Spleen (tissue), 11 donors: ENCODE measurements at regions not wholly inside any gene's neighbourhood (a gene's known extent, or its start where the extent isn't known, plus 50 kb on each side); places are given as distances from the start of the nearest gene placed in this dataset.

Experiments
- DNase-seq: peaks from one replicate; pipeline ENCODE4 v3.0.0-alpha.2; 2020
- H3K27ac ChIP-seq, 8 donors: fragments of 200-600 bp; sonication (generic) in 7 of 8; 1 replicate in 4 of 8; 2 replicates in 4 of 8; pipeline versions ENCODE4 v1.5.0 to v1.8.0; 2016 to 2021; ENCODE audit warnings: inconsistent platforms in 4 of 8, mild to moderate bottlenecking in 4 of 8, moderate library complexity in 1 of 8
- H3K27me3 ChIP-seq, 7 donors: fragments of 200-600 bp; sonication (generic) in 6 of 7; replicated peaks in 1 of 7; 1 replicate in 4 of 7; 2 replicates in 3 of 7; pipeline versions ENCODE4 v1.5.0 to v1.8.0; 2016 to 2021; ENCODE audit warnings: inconsistent platforms in 3 of 7, mild to moderate bottlenecking in 1 of 7
- H3K36me3 ChIP-seq, 6 donors: fragments of 200-600 bp; sonication (generic) in 5 of 6; 1 replicate in 4 of 6; 2 replicates in 2 of 6; pipeline versions ENCODE4 v1.5.0 to v1.8.0; 2016 to 2021; ENCODE audit warnings: inconsistent platforms in 2 of 6
- H3K4me1 ChIP-seq, 6 donors: fragments of 200-600 bp; sonication (generic) in 5 of 6; 1 replicate in 3 of 6; 2 replicates in 3 of 6; pipeline versions ENCODE4 v1.5.0 to v1.8.0; 2016 to 2021; ENCODE audit warnings: inconsistent platforms in 3 of 6
- H3K4me3 ChIP-seq, 8 donors: fragments of 200-600 bp; sonication (generic) in 7 of 8; 1 replicate in 4 of 8; 2 replicates in 4 of 8; pipeline versions ENCODE4 v1.5.0 to v1.8.0; 2016 to 2021; ENCODE audit warnings: inconsistent platforms in 4 of 8, mild to moderate bottlenecking in 4 of 8, moderate library complexity in 2 of 8
- H3K9me3 ChIP-seq, 8 donors: fragments of 200-600 bp; sonication (generic) in 7 of 8; 1 replicate in 4 of 8; 2 replicates in 4 of 8; pipeline versions ENCODE4 v1.5.0 to v1.8.0; 2016 to 2021; ENCODE audit warnings: inconsistent platforms in 4 of 8
- CTCF ChIP-seq, 11 experiments: fragments of 200-600 bp in 7 of 11; fragments of 450-650 bp in 4 of 11; sonication (generic) in 4 of 11; IDR thresholded peaks in 8 of 11; conservative IDR thresholded peaks in 3 of 11; 1 replicate in 7 of 11; 2 replicates in 4 of 11; pipeline versions ENCODE4 v1.4.0 to v1.8.0; 2016 to 2021; ENCODE audit warnings: antibody characterized with exemption in 11 of 11, inconsistent platforms in 4 of 11, mild to moderate bottlenecking in 1 of 11
- POLR2A ChIP-seq, 3 donors: fragments of 450-650 bp; IDR thresholded peaks; one replicate each; pipeline ENCODE4 v1.5.1; 2017; ENCODE audit warnings: antibody characterized with exemption in 3 of 3, mild to moderate bottlenecking in 1 of 3
- POLR2AphosphoS5 ChIP-seq, 3 donors: sonication (generic); formaldehyde crosslinking; IDR thresholded peaks; one replicate each; pipeline ENCODE4 v1.5.1; 2017; ENCODE audit warnings: antibody characterized with exemption in 3 of 3
- WGBS, 5 donors: extraction: QIAGEN DNeasy Blood & Tissue Kit in 3 of 5; methylation state at CpG; one replicate each; pipeline versions ENCODE4 v1.1.5 to v1.1.7; 2013 to 2018; 5-methylcytosine and 5-hydroxymethylcytosine counted together
- intact Hi-C: fragments of 100-400 bp; cut with DNase I; formaldehyde crosslinking; loops from one replicate; pipeline ENCODE4 v1.15.0; 2023; ENCODE audit warnings: low total_unique reads
- donor health status: healthy with polysubstance abuse.
- donor health status: DM: no; HTN: no; CAD: no; lungs with moderate emphysema.
- donor health status: DM: no; HTN: no; CAD: no.
- donor health status: Bipolar disorder and iron deficiency.
- donor health status: healthy.
- donor health status: DM: no; HTN: no; CAD: no.
- donor health status: DM: yes; HTN: yes; CAD: no.

- Histone ChIP-seq H3K27me3 (no peaks in the 10 kb centered on the region), H3K36me3 (no peaks in the 10 kb centered on the region), H3K4me1 (no peaks in the 10 kb centered on the region), H3K9me3 (peaks cover 0 to 10% (median 0%) of the 10 kb centered on the region in 8 donors), H3K27ac (no peak overlapping the region), H3K4me3 (no peak overlapping the region)
- TF ChIP-seq POLR2A (IDR thresholded peaks at IDR 0.05) (no peak), CTCF (IDR thresholded peaks at IDR 0.05 in 8 of 11, conservative IDR thresholded peaks at IDR 0.05 in 3 of 11) (peak in 1 of 11 experiments; percentile 24), POLR2AphosphoS5 (IDR thresholded peaks at IDR 0.05) (no peak)
- whole genome bisulfite sequencing, 5 donors = 76 to 85% (median 78%) methylated on average over 4 of the region's 4 CpGs
- DNase-seq = no peak
- intact Hi-C loops = no loop called here
Measured at GRCh38 chr7:80288175-80289122, 153.8 kb downstream of the GNAI1 start.

- DNase-seq = no peak
- Histone ChIP-seq H3K4me1 (no peaks in the 10 kb centered on the region), H3K4me3 (no peak overlapping the region), H3K36me3 (no peaks in the 10 kb centered on the region), H3K27me3 (no peaks in the 10 kb centered on the region), H3K27ac (no peak overlapping the region), H3K9me3 (peaks cover 0 to 1% (median 0%) of the 10 kb centered on the region in 8 donors)
- TF ChIP-seq POLR2A (IDR thresholded peaks at IDR 0.05) (no peak), POLR2AphosphoS5 (IDR thresholded peaks at IDR 0.05) (no peak), CTCF (IDR thresholded peaks at IDR 0.05 in 8 of 11, conservative IDR thresholded peaks at IDR 0.05 in 3 of 11) (no peak)
- intact Hi-C loops = no loop called here
- WGBS, 5 donors = 70 to 97% (median 92%) methylated on average over 2 of the region's 2 CpGs
Measured at GRCh38 chr7:80287400-80288174, 153.0 kb downstream of the GNAI1 start.

DNA sequence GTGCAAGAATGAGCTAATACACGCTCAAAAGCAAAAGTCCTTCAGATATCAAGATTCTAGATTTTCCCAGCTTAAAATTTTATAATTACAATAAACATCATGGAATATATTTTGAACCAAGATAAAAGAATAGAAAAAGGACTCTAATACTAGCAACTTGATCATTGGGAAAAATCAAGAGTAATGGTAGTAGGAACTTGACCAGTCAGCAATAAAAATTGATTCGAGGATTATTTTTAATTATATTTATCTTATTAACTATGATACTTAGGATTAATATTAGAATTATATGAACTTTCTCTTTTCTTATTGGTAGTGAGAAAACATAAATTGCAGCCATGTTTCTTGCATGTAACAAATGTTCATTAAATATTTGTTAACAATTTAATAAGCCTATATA lies 152.0 kb downstream of the GNAI1 start:
- H3K27ac ChIP-seq = no peak overlapping the region
- no peak overlapping the region for H3K4me3 ChIP-seq
- 87 to 94% (median 93%) methylated on average over 2 of the region's 2 CpGs for WGBS, 5 donors
- H3K27me3 ChIP-seq = no peaks in the 10 kb centered on the region
- TF ChIP-seq CTCF (IDR thresholded peaks at IDR 0.05 in 8 of 11, conservative IDR thresholded peaks at IDR 0.05 in 3 of 11) (no peak), POLR2A (IDR thresholded peaks at IDR 0.05) (no peak), POLR2AphosphoS5 (IDR thresholded peaks at IDR 0.05) (no peak)
- intact Hi-C loops = no loop called here
- no peaks in the 10 kb centered on the region for H3K4me1 ChIP-seq
- no peaks in the 10 kb centered on the region for H3K36me3 ChIP-seq
- DNase-seq = no peak
- H3K9me3 ChIP-seq = no peaks in the 10 kb centered on the region

DNA sequence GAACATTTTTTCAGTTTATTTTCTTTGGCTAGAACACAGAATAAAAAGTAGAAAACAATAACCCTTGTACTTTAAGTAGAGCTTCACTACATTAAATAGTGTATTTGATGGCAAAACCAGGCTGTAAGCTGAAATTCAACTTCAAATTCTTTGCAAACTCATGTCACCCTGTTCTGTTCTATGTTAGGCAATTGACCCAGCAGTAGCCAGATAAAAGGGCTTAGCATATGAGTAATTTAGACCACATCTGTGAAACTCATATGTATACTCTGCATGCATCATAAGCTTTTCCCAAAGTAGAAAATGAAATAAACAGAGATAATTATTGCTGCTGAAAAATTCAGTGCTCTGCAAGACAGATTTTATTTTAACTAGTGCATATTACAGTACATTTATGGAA lies 150.2 kb downstream of the GNAI1 start:
- Histone ChIP-seq H3K4me1 (peaks cover 0 to 2% (median 0%) of the 10 kb centered on the region in 6 donors), H3K36me3 (no peaks in the 10 kb centered on the region), H3K4me3 (no peak overlapping the region), H3K9me3 (no peaks in the 10 kb centered on the region), H3K27ac (no peak overlapping the region), H3K27me3 (no peaks in the 10 kb centered on the region)
- intact Hi-C loops = no loop called here
- TF ChIP-seq POLR2A (IDR thresholded peaks at IDR 0.05) (no peak), CTCF (IDR thresholded peaks at IDR 0.05 in 8 of 11, conservative IDR thresholded peaks at IDR 0.05 in 3 of 11) (no peak)
- DNase-seq = no peak
